Osteoblast (primary cell): ENCODE measurements at regions not wholly inside any gene's neighbourhood (a gene's known extent, or its start where the extent isn't known, plus 50 kb on each side); places are given as distances from the start of the nearest gene placed in this dataset. TPM values are rescaled to one million over a fixed set of nuclear protein-coding genes. Genes with fewer than 3 reads are reported as not detected.

Source experiments
- DNase-seq: peaks from one replicate; pipeline ENCODE4 v3.0.0; 2011; ENCODE audit warnings: low spot score, mixed read lengths; ENCODE audit not compliant: insufficient read length; ENCODE audit errors: missing footprints
- H2AFZ ChIP-seq: 2 replicates; pipeline ENCODE4 v1.6.0; 2011; ENCODE audit warnings: mild to moderate bottlenecking, low read length
- H3K27ac ChIP-seq: 2 replicates; pipeline ENCODE4 v1.5.1; 2011; ENCODE audit warnings: mild to moderate bottlenecking, low read depth, low read length, moderate library complexity
- H3K27me3 ChIP-seq: 2 replicates; pipeline ENCODE4 v1.6.0; 2012; ENCODE audit warnings: mild to moderate bottlenecking, control low read depth, inconsistent platforms, low read length, moderate library complexity; ENCODE audit not compliant: insufficient read depth
- H3K36me3 ChIP-seq: 2 replicates; pipeline ENCODE4 v1.5.1; 2011; ENCODE audit warnings: mild to moderate bottlenecking, low read length, control low read depth, moderate library complexity; ENCODE audit not compliant: insufficient read depth
- H3K4me1 ChIP-seq: 2 replicates; pipeline ENCODE4 v1.5.1; 2011; ENCODE audit warnings: mild to moderate bottlenecking, low read length, control low read depth, moderate library complexity; ENCODE audit not compliant: insufficient read depth
- H3K4me2 ChIP-seq: 2 replicates; pipeline ENCODE4 v1.6.0; 2011; ENCODE audit warnings: mild to moderate bottlenecking, low read length; ENCODE audit not compliant: insufficient read depth
- H3K4me3 ChIP-seq: fragments of 200-600 bp; sonication (generic); 3 replicates; pipeline ENCODE4 v1.5.1; 2012; ENCODE audit warnings: mild to moderate bottlenecking, low read length, inconsistent platforms; ENCODE audit not compliant: insufficient read depth
- H3K79me2 ChIP-seq: 2 replicates; pipeline ENCODE4 v1.6.0; 2012; ENCODE audit warnings: mild to moderate bottlenecking, low read length, control low read depth, inconsistent platforms; ENCODE audit not compliant: insufficient read depth
- H3K9me3 ChIP-seq: 2 replicates; pipeline ENCODE4 v1.5.1; 2011; ENCODE audit warnings: low read depth, low read length, control low read depth
- H4K20me1 ChIP-seq: 2 replicates; pipeline ENCODE4 v1.6.0; 2012; ENCODE audit warnings: mild to moderate bottlenecking, low read length, control low read depth; ENCODE audit not compliant: insufficient read depth
- small RNA-seq: library from RNA; depleted of rRNA; stranded (forward); fragments of <200 nt; gene quantifications from one replicate; pipeline ENCODE3, GENCODE V24; 2012
- TF ChIP-seq, protein P1 (sequence below): IDR thresholded peaks from 2 replicates; pipeline ENCODE4 v1.5.1; 2011; ENCODE audit warnings: mild to moderate bottlenecking, low read depth, low read length, moderate library complexity; ENCODE audit errors: extremely low read depth

DNA sequence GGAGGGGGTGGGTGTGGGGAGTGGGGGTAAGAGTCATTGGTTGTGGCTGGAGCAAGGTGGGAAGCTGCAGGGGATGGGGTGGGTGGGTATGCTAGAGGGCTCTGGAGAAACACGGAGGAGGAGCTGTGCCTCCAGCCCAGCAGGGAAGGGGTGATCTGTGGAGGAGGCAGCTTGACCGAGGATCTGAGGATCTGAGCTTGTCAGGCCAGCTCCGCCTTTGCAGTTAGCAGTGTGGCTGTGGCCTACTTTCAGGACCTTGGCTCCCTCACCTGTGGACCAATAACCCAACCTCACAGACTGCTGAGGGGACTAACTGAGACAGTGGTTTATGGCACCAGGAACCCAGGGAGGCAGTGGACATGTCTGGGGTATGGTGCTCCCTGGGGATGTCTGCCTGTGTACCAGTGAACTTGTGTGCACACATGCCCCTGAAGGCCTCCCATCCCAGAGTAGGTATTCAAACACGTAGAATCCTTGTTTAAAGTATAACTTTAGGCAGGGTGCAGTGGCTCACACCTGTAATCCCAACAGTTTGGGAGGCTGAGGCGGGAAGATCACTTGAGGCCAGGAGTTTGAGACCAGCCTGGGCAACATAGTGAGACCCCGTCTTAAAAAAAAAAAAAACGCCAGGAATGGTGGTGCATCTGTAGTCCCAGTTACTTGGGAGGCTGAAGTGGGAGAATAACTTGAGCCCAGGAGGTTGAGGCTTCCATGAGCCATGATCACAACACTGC, 52.5 kb upstream of the LINGO1 start:
- H3K9me3 ChIP-seq = no peaks in the 10 kb centered on the region
- H3K79me2 ChIP-seq = no peaks in the 10 kb centered on the region
- H3K27ac ChIP-seq = no peak overlapping the region
- TF ChIP-seq, protein P1, sequence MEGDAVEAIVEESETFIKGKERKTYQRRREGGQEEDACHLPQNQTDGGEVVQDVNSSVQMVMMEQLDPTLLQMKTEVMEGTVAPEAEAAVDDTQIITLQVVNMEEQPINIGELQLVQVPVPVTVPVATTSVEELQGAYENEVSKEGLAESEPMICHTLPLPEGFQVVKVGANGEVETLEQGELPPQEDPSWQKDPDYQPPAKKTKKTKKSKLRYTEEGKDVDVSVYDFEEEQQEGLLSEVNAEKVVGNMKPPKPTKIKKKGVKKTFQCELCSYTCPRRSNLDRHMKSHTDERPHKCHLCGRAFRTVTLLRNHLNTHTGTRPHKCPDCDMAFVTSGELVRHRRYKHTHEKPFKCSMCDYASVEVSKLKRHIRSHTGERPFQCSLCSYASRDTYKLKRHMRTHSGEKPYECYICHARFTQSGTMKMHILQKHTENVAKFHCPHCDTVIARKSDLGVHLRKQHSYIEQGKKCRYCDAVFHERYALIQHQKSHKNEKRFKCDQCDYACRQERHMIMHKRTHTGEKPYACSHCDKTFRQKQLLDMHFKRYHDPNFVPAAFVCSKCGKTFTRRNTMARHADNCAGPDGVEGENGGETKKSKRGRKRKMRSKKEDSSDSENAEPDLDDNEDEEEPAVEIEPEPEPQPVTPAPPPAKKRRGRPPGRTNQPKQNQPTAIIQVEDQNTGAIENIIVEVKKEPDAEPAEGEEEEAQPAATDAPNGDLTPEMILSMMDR = no peak
- H2AFZ ChIP-seq = no peak overlapping the region
- H3K4me1 ChIP-seq = no peaks in the 10 kb centered on the region
- H3K27me3 ChIP-seq = peaks cover 14% of the 10 kb centered on the region
- H3K36me3 ChIP-seq = no peaks in the 10 kb centered on the region
- peak; percentile 62 for DNase-seq
- no peaks in the 10 kb centered on the region for H4K20me1 ChIP-seq
- H3K4me2 ChIP-seq = no peak overlapping the region
- no peak overlapping the region for H3K4me3 ChIP-seq

DNA sequence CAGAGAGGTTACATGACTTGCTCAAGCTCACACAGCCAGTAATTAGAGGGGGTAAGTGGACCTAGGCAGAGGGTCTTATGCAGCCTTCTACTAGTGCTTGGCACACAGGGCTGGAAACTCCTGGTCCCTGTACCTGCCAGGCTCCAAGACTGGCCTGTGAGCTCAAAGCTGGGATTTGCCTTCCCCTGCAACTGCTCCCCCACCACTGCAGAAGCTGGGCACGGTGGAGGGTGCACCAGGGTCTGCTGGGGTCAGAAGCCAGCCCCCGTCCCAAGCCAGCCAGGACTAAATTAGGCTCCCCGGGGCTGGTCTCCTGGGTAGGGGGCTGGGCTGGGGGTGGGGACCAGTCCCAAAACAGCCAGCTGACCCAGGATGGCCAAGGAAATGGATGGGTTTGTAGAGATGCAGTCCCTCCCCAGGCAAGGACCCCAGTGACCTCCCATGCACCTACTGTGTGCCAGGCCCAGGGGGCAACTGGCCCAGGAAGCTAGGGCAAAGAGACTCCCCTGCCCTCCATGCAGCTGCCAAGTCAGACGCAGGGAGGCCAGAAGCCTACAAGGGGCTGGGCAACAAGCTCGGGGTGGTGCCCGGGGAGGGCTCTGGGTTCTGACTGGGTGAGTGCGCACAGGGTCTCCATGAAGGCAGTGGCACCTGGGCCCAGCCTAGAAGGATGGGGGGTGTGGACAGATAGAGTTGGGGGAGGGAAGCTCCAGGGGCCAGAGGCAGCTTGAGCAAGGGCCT, 51.8 kb upstream of the LINGO1 start:
- no peaks in the 10 kb centered on the region for H3K36me3 ChIP-seq
- no peak overlapping the region for H3K27ac ChIP-seq
- no peak overlapping the region for H2AFZ ChIP-seq
- no peaks in the 10 kb centered on the region for H3K79me2 ChIP-seq
- no peaks in the 10 kb centered on the region for H3K4me1 ChIP-seq
- no peak overlapping the region for H3K4me3 ChIP-seq
- H3K9me3 ChIP-seq = no peaks in the 10 kb centered on the region
- peak; percentile 35 for DNase-seq
- H4K20me1 ChIP-seq = no peaks in the 10 kb centered on the region
- TF ChIP-seq, protein P1 = no peak
- H3K4me2 ChIP-seq = no peak overlapping the region
- peaks cover 13% of the 10 kb centered on the region for H3K27me3 ChIP-seq

DNA sequence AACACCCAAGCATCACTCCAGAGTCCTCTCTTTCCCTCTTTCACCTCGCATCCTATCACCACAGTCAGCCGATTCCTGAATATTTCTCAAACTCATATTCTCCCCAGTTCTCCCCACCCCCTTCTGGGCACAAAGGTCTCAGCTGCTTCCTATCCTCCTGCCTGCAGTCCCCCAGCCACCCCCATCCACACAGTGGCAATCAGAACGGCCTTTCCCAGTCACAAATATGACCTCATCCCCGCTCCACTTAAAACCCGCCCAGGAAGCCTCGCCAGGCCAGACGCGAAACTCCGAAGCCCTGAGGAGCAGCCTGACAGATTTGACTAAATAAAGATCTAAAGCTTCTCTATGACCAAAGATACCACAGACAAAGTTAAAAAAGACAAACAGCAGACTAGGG, 49.9 kb upstream of the LINGO1 start:
- DNase-seq = no peak
- peaks cover 16% of the 10 kb centered on the region for H3K27me3 ChIP-seq

More for the DNA sequence above, 49.9 kb upstream of the LINGO1 start:
- H3K36me3 ChIP-seq = no peaks in the 10 kb centered on the region
- H3K4me3 ChIP-seq = no peak overlapping the region
- no peaks in the 10 kb centered on the region for H3K9me3 ChIP-seq
- H3K4me1 ChIP-seq = no peaks in the 10 kb centered on the region
- H3K4me2 ChIP-seq = no peak overlapping the region
- H4K20me1 ChIP-seq = no peaks in the 10 kb centered on the region
- no peak overlapping the region for H2AFZ ChIP-seq
- no peaks in the 10 kb centered on the region for H3K79me2 ChIP-seq
- TF ChIP-seq, protein P1 = no peak
- H3K27ac ChIP-seq = no peak overlapping the region

Small RNAs in the stretch of these regions (small RNA-seq; reads per million reads assigned to genes)
- not detected for gene RN7SL214P
